ENCODE measurements at regions not wholly inside any gene's neighbourhood (a gene's known extent, or its start where the extent isn't known, plus 50 kb on each side); places are given as distances from the start of the nearest gene placed in this dataset.

- DNase-seq (ENCODE audit: extremely low spot score, unreplicated experiment) = no peak
- no peak overlapping the region for H3K27ac Mint-ChIP-seq (ENCODE audit: unreplicated experiment)
- no peak for TF ChIP-seq CTCF (IDR thresholded peaks at IDR 0.05)
- no peaks in the 10 kb centered on the region for H3K27me3 Mint-ChIP-seq (ENCODE audit: unreplicated experiment)
- H3K36me3 Mint-ChIP-seq (ENCODE audit: unreplicated experiment) = peaks cover 4% of the 10 kb centered on the region
- H3K9me3 Mint-ChIP-seq (ENCODE audit: unreplicated experiment) = no peaks in the 10 kb centered on the region
- H3K4me3 Mint-ChIP-seq (ENCODE audit: unreplicated experiment) = no peak overlapping the region
- peaks cover 25% of the 10 kb centered on the region for H3K4me1 Mint-ChIP-seq (ENCODE audit: unreplicated experiment)
Measured at GRCh38 chr7:81877890-81878289, 108.0 kb upstream of the HGF start.

- H3K27ac Mint-ChIP-seq (ENCODE audit: unreplicated experiment) = no peak overlapping the region
Measured at GRCh38 chr7:81873559-81873958, 103.7 kb upstream of the HGF start.

GRCh38 chr7:81871606-81872265 is 101.9 kb upstream of the HGF start:
- H3K27ac Mint-ChIP-seq (ENCODE audit: unreplicated experiment) = peak overlapping the region; percentile 36
- H3K9me3 Mint-ChIP-seq (ENCODE audit: unreplicated experiment) = peaks cover 14% of the 10 kb centered on the region
- H3K36me3 Mint-ChIP-seq (ENCODE audit: unreplicated experiment) = peaks cover 7% of the 10 kb centered on the region
- TF ChIP-seq CTCF (IDR thresholded peaks at IDR 0.05) = no peak
- H3K4me1 Mint-ChIP-seq (ENCODE audit: unreplicated experiment) = no peaks in the 10 kb centered on the region
- no peak overlapping the region for H3K4me3 Mint-ChIP-seq (ENCODE audit: unreplicated experiment)
- H3K27me3 Mint-ChIP-seq (ENCODE audit: unreplicated experiment) = no peaks in the 10 kb centered on the region
- no peak for DNase-seq (ENCODE audit: extremely low spot score, unreplicated experiment)

More at GRCh38 chr7:81873559-81873958, 103.7 kb upstream of the HGF start:
- H3K27me3 Mint-ChIP-seq (ENCODE audit: unreplicated experiment) = no peaks in the 10 kb centered on the region
- peaks cover 14% of the 10 kb centered on the region for H3K9me3 Mint-ChIP-seq (ENCODE audit: unreplicated experiment)
- no peaks in the 10 kb centered on the region for H3K4me1 Mint-ChIP-seq (ENCODE audit: unreplicated experiment)
- peaks cover 5% of the 10 kb centered on the region for H3K36me3 Mint-ChIP-seq (ENCODE audit: unreplicated experiment)
- no peak for TF ChIP-seq CTCF (IDR thresholded peaks at IDR 0.05)
- no peak overlapping the region for H3K4me3 Mint-ChIP-seq (ENCODE audit: unreplicated experiment)
- no peak for DNase-seq (ENCODE audit: extremely low spot score, unreplicated experiment)

- H3K9me3 Mint-ChIP-seq (ENCODE audit: unreplicated experiment) = peaks cover 14% of the 10 kb centered on the region
- H3K36me3 Mint-ChIP-seq (ENCODE audit: unreplicated experiment) = peaks cover 7% of the 10 kb centered on the region
- no peak for TF ChIP-seq CTCF (IDR thresholded peaks at IDR 0.05)
Measured at GRCh38 chr7:81870608-81871007, 100.8 kb upstream of the HGF start.

GRCh38 chr7:81869670-81870069 is 99.8 kb upstream of the HGF start:
- no peak overlapping the region for H3K4me3 Mint-ChIP-seq (ENCODE audit: unreplicated experiment)
- no peaks in the 10 kb centered on the region for H3K4me1 Mint-ChIP-seq (ENCODE audit: unreplicated experiment)
- peaks cover 7% of the 10 kb centered on the region for H3K36me3 Mint-ChIP-seq (ENCODE audit: unreplicated experiment)
- DNase-seq (ENCODE audit: extremely low spot score, unreplicated experiment) = no peak
- H3K27me3 Mint-ChIP-seq (ENCODE audit: unreplicated experiment) = no peaks in the 10 kb centered on the region
- H3K27ac Mint-ChIP-seq (ENCODE audit: unreplicated experiment) = no peak overlapping the region
- TF ChIP-seq CTCF (IDR thresholded peaks at IDR 0.05) = no peak
- peaks cover 14% of the 10 kb centered on the region for H3K9me3 Mint-ChIP-seq (ENCODE audit: unreplicated experiment)

More at GRCh38 chr7:81870608-81871007, 100.8 kb upstream of the HGF start:
- Mint-ChIP-seq H3K27me3 (ENCODE audit: unreplicated experiment) (no peaks in the 10 kb centered on the region), H3K4me3 (ENCODE audit: unreplicated experiment) (no peak overlapping the region), H3K4me1 (ENCODE audit: unreplicated experiment) (no peaks in the 10 kb centered on the region), H3K27ac (ENCODE audit: unreplicated experiment) (no peak overlapping the region)
- DNase-seq (ENCODE audit: extremely low spot score, unreplicated experiment) = no peak

Measured in osteocyte (in vitro differentiated cells).